GM19043 (cell line): ENCODE measurements at regions not wholly inside any gene's neighbourhood (a gene's known extent, or its start where the extent isn't known, plus 50 kb on each side); places are given as distances from the start of the nearest gene placed in this dataset.
A peak's percentile ranks its signal among the peaks of the same experiment; 100 is the strongest.
"Not testable (repeated sequence)": the region's sequence is repeated elsewhere in the genome, so short reads cannot be mapped to it uniquely, and the experiment has no call there.

Source experiments
- ATAC-seq: cut with Tn5 transposase; IDR thresholded peaks from one replicate; pipeline ENCODE4 v1.9.1; 2021; ENCODE audit warnings: low read depth; ENCODE audit not compliant: unreplicated experiment

DNA sequence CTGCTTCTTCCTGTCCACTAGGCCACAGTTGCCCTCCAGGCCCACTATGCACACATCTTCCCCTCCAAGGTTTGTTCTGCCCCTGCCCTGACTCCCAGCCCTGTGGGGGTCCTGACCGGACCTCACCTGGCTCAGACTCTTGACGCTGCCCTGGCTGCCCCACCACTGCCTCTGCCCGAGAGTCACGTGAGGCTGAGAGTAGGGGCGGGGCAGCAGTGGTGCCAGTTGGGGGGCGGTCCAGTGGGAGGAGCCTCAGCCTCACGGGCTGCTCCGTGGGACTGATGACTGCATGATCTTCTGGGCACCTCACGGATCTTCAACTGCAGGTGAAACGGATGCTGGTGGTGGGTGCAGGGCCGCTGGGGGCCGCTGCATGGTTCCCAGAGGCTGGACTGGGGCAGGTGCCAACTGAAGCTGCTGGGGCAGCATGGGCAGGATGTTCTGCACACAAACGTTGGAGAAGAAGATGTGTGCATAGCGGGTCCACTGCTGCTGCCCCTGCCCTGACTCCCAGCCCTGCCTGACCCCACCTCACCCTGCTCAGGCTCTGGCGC is 77.6 kb downstream of the HHIPL2 start:
- ATAC-seq = not testable (repeated sequence)

- no peak for ATAC-seq
These were observed 81.6 kb downstream of the HHIPL2 start for GRCh38 chr1:222466150-222466865.

- peak; percentile 86 for ATAC-seq
These were observed 82.5 kb downstream of the HHIPL2 start for GRCh38 chr1:222465211-222466041.

- peak; percentile 10 for ATAC-seq
These were observed 83.1 kb downstream of the HHIPL2 start for GRCh38 chr1:222464841-222465210.

DNA sequence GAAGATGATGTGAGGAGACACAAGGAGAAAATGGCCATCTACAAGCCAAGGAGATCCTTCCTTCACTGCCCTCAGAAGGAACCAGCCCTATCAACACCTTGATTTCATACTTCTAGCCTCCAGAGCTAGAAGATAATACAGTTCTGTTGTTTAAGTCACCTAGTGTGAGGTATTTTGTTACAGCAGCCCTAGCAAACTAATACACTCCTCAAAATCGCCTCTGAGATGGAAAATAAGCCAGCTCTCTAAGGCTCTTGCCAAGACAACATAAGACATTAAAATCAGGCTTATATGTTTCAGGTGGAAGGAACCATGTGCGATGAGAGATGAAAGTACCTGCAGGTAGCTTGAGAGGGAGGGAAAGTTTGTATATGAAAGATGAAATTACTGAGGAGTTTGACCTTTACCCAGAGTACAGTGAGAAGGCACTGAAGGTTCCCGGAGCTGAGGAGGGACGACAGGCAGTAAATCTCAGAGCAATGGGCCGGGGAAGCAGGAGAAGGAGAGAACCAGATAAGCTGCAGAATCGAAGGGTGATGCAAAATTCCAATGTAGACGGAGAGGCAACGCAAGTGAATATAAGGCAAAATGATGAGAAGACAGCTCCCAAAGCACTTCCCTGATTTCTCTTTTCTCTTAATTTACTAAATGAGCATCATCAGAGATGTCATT is 84.7 kb downstream of the HHIPL2 start:
- no peak for ATAC-seq

- ATAC-seq = no peak
These were observed 85.3 kb downstream of the HHIPL2 start for GRCh38 chr1:222462601-222463000.

- ATAC-seq = no peak
These were observed 86.0 kb downstream of the HHIPL2 start for GRCh38 chr1:222461941-222462340.

DNA sequence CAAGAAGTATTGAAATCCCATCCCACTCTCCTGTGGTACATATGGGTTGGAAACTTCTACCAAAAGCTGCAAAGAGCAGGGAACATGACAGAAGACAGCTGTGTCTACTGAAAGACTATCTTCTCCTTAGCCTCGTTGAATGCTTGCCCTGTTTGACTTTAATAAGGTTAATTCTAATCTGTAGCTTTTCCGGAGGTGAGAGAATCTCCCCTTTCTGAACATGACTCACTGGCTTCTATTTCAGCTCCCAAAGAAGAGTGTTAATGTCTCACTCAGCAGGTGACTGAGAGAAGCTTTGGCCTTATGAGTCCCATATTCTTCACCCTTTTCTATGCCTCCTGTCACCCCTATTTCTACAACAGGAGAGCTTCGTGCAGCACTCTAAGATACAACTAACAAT is 88.3 kb downstream of the HHIPL2 start:
- no peak for ATAC-seq

- no peak for ATAC-seq
These were observed 90.4 kb downstream of the HHIPL2 start for GRCh38 chr1:222457513-222457912.

DNA sequence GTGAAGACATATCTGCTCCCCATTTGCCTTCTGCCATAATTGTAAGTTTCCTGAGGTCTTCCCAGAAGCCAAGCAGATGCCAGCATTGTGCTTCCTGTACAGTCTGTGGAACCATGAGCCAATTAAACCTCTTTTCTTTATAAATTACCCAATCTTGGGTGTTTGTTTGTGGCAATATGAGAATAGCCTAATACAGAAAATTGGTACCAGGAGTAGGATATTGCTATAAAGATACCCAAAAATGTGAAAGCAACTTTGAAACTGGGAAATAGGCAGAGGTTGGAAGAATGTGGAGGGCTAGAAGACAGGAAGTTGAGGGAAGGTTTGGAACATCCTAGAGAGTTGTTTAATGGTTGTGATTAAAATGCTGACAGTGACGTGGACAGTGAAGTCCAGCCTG is 90.8 kb downstream of the HHIPL2 start:
- no peak for ATAC-seq

- peak; percentile 97 for ATAC-seq
These were observed 92.6 kb downstream of the HHIPL2 start for GRCh38 chr1:222455188-222455879.

GRCh38 chr1:222454782-222455181 is 93.1 kb downstream of the HHIPL2 start:
- no peak for ATAC-seq

DNA sequence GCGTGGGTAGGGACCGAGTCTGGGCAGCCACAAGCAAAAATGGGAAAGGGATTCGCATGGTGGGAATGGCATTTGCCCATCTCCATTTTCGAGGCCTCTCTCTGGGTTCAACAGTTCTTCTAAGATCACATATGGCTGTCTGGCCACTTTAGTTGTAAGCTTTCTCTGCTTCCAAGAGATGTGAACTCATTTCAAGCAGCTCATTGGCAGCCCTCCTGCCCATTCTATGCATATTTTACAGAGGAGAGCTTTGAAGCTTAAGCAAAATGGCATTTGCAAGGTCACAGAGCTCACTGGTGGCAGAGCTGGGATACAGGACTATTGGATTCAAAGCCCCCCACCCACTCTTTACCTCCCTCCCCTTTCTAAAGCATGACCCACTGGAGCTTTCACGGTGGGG is 93.7 kb downstream of the HHIPL2 start:
- ATAC-seq = no peak

- no peak for ATAC-seq
These were observed 95.9 kb downstream of the HHIPL2 start for GRCh38 chr1:222452031-222452430.

DNA sequence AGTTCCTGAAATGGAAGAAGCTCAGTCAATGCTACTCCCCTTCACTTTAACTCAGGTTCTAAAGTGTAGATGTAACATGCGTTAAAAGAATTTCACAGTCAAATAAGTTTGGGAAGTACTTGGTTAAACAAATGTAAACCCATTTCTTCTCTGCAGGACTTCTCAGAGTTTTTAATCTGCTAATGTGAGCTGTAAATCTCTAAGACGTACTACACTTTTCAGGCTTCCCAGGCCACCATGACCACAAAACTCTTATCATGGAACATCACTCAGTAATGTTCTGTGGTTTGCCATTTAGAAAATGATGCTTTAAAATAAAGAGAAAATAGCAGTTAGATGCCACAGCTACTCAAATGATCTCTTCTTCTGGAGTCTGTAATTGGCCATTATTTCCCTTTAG is 104.3 kb downstream of the HHIPL2 start:
- ATAC-seq = no peak

DNA sequence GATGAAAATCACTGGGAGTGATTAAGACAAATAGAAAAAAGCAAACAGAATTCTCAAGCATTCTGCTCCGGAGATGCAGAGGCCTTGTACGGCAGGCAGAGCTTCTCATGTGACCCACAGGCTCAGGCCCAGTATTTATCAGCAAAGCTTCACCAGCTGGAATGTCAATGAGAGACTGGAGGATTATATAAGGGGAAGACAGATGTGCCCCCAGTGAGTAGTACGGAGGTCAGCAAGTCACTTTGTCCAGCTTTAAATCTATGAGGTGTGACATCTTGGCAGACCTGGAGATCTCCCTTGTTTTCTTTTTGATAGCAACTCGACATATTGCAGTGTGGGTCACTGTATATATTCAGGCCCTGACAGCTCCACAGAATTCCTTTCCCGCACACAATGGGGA is 106.8 kb downstream of the HHIPL2 start:
- ATAC-seq = no peak

DNA sequence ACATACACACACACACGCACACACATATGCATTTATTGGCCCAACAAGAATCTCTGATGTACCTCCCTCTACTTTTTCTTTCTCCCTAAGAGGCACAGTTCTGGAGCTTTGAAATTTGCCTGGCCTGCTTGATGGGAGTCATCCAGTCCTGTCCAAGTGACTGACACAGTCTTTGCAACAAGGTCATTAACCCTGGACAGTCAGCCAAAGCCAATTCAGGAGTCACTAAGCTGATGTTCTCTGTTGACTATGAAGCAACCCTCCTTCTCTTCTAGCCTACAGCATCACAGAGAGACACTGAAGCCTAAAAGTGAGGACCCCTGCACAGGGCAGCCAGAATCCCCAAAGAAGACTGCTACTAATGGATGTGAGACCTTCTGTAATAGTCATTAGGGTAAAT is 123.1 kb downstream of the HHIPL2 start:
- ATAC-seq = no peak

DNA sequence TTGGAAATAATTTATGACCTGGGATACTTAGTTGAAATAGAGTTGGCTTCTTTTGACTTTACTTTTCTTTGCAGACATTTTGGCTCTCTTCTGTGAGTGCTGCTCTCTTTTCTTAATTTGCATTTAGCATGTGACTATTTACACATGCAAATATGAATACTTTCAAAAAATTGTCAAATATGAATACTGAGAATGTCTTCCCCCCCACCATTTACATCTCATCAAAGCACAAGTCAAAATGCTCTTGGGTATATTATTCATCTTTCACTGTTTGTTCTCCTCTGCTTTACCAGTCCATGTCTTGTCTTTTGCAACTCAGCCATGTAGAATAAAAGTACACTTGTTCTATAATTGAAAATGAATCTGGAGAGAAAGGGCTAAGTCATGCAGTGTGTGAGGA is 126.5 kb downstream of the HHIPL2 start:
- ATAC-seq = no peak

DNA sequence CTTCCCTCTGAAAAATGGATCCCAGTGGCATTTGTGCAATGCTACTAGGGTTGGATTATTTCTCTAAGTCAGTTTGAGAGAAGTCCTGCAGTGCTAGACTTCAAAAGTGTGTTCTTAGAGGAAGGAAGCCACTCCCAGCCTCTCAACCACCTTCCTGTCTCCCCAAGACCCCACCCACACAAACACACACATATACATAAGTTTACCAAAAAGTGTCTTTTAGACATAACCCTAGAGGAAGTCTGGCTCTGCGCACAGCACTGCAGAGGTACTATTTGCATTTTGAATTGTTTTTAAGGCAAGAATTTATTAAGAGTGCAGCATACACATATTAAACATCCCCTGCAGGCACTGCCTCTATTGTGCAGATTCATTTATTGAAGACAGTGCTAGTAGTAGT is 127.3 kb downstream of the HHIPL2 start:
- ATAC-seq = no peak

GRCh38 chr1:222418654-222419053 is 129.2 kb downstream of the HHIPL2 start:
- no peak for ATAC-seq

GRCh38 chr1:222417264-222417663 is 130.6 kb downstream of the HHIPL2 start:
- ATAC-seq = no peak
